ENCODE measurements at regions not wholly inside any gene's neighbourhood (a gene's known extent, or its start where the extent isn't known, plus 50 kb on each side); places are given as distances from the start of the nearest gene placed in this dataset.

- TF ChIP-seq CTCF (IDR thresholded peaks at IDR 0.05): no peak
- no peak for TF ChIP-seq KDM5A (IDR thresholded peaks at IDR 0.05)
- no peak for TF ChIP-seq POLR2AphosphoS2 (conservative IDR thresholded peaks at IDR 0.05; ENCODE audit: low read length)
Measured at GRCh38 chr12:73817161-73817560, 720.5 kb upstream of the ATXN7L3B start.

All from A549 (cell line).